Stimulated activated CD4-positive, alpha-beta T cell treated with anti-CD3 and anti-CD28 coated beads, Interleukin-1b, Interleukin-23, amount 100 ng/mL, for 24 hours (primary cell): ENCODE measurements at regions not wholly inside any gene's neighbourhood (a gene's known extent, or its start where the extent isn't known, plus 50 kb on each side); places are given as distances from the start of the nearest gene placed in this dataset.
"Not testable (repeated sequence)": the region's sequence is repeated elsewhere in the genome, so short reads cannot be mapped to it uniquely, and the experiment has no call there.

Experiments used
- DNase-seq, 4 experiments: peaks; one replicate each; pipeline ENCODE4 v3.0.0-alpha.2; 2020; ENCODE audit warnings: low read depth in 4 of 4, low spot score in 1 of 4

DNA sequence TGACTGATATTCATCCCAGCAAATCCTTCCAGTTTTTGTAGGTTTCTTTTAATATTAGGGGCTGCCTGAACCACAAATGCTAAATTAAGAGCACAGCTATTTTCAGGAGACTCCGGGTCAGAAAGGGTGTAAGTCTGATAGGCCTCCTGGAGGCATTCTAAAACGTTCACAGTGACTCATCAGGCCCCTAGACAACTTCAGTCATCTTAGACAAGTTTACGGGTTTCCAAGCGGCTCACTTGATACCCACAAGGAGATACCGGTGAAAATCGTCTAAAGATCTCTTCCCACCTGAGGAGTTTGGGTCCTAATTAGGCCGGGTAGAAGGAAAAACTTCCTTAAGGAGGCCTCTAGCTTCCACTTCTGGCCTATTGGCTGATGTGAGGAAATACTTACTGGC lies 342.7 kb upstream of the USP9Y start:
- no peak for DNase-seq

DNA sequence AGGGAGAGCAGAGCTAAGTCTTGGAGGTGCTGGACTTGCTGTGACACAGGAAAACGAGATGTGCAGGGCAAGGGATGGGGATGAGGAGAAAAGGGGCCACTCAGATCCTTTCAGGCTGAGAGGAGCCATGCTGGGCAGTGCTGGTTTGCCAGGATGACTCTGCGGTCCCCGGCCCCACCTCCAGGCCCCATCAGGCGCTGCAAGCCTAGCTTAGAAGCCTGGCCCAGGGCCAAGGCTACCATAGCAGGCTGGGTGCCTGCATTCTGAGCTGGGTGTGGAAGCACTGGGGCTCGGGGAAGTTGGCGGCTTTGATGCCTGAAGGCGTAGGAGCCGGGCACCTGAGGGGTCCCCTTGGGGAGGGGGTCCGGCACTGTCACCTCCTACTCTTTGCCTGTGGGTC lies 341.2 kb upstream of the USP9Y start:
- DNase-seq: no peak

DNA sequence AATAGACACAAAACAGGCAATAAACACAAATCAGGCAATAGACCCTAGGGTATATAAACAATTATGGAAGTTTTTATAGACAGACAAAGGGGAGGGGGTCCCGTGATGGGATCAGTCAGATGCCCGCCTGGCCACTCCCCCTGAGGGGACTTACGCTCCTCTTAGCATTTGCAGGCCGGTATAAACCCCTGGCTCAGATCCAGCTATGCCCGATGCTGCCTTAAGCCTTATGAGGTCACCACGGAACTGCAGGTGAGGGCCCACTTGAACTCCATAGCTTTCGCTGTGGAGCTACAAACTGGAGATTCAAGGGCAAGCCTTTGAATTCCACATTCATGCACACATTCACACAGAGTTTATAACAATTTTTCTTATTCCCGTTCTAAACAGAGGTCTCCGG lies 340.5 kb upstream of the USP9Y start:
- no peak for DNase-seq

DNA sequence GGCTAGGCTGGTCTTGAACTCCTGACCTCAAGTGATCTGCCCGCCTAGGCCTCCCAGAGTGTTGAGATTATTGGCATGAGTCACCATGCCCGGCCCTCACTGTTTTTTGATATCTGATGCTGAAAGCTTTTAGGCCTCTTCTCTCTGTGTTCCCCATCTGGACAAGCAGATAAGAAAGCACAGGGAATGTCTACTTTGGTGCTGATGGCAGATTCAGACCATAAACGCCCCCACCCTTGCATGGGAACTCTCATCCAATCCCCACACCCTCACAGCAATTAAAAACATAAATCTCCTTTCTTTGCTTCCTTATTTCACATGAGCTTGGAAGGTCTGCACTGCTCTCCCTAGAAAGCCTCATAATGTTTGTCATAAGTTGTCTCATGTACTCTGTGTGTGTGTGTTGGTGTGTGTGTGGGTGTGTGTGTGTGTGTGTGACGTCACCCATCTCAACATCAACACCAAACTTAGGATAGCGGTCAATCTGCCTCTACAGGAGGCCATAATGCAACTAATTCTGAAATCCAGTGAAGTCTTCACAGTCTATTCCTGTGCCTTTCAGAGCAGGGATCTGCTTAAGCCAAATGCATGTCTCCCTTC lies 335.6 kb upstream of the USP9Y start:
- DNase-seq: no peak

DNA sequence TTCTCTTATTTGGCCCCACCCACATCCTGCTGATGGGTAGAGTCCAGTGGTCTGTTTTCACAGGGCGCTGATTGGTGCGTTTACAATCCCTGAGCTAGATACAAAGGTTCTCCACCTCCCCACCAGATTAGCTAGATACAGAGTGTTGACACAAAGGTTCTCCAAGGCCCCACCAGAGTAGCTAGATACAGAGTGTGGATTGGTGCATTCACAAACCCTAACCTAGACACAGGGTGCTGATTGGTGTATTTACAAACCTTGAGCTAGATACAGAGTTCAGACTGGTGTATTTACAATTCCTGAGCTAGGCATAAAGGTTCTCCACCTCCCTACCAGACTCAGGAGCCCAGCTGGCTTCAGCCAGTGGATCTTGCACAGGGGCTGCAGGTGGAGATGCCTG lies 326.4 kb upstream of the USP9Y start:
- not testable (repeated sequence) for DNase-seq

DNA sequence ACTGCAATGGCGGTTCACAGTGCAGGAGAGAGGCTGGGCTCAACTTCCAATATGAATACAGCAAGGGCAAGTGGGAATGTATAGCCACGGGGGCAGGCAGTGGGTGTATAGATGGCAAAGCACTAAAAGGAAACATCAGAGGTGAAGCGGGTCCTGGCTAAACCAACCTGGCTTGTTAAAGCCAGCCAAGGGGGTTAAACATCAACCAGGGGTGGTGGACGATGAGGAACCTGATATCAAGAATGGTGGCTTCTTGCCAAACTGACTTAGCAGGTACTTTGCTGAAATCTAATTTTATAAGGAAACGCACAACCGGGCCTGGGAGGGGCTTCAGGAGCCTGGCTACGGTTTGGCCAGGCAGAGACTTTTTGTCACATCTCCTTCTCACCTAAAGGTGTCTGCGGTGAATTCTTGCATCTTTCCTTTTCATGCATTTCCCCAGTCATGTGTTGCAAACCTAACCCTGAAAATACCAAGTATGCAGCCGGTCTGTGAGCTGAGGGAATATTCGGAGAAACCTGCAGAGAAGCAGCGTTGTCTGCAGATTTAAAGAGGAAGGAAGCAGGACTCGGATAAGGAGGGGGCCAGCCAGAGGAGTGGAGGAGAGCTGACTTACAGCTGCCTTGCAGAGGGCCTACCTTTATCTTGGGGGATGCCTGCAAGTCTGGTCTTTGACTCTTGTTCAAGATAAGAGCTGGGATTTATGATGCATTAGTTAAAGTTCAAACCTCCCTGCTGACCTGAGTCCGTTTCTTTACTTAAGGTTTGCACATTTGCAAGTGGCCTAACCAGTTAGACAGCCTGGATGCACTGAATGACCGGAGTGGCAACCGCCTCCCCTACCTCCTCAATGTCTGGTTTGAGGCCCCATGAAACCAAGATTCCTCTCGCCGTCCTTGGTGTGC lies 309.1 kb upstream of the USP9Y start:
- DNase-seq: not testable (repeated sequence)

DNA sequence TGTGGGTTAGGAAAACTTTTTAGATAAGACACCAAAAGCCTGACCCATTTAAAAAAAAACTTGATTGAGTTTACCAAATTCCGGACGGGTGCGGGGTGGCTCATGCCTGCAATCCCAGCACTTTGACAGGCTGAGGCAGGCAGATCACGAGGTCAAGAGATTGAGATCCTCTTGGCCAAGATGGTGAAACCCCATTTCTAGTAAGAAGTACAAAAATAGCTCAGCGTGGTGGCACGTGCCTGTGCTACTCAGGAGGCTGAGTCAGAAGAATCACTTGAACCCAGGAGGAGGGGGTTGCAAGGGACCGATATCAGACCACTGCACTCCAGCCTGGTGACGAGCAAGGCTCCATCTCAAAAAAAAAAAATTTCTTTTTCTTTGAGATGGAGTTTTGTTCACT lies 307.8 kb upstream of the USP9Y start:
- no peak for DNase-seq

DNA sequence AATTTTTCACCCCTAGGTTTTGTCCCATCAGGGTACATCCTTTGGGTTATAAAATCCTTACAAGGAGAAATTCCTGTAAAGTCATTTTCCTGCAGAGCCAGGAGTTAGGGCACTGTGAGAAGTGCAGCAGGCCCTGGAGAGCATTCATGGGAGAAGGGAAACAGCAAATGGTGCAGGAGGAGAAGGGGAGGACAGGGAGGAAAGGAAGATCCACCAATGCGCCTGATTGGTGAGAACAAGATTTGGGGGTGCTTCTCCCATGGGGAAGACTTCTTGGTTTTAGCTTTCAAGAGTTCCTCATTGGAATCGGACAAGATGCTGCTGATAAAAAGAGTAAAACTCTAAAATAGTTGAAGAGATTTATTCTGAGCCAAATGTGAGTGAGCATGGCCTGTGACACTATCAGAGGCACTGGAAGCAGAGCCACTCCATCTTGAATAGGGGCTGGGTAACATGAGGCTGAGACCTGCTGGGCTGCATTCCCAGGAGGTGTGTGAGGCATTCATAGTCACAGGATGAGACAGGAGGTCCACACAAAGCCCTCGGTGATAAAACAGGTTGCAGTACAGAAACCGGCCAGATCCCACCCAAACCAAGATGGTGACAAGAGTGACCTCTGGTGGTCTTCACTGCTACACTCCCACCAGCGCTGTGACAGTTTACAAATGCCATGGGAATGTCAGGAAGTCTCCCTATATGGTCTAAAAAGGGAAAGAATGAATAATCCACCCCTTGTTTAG lies 305.5 kb upstream of the USP9Y start:
- DNase-seq: not testable (repeated sequence)

DNA sequence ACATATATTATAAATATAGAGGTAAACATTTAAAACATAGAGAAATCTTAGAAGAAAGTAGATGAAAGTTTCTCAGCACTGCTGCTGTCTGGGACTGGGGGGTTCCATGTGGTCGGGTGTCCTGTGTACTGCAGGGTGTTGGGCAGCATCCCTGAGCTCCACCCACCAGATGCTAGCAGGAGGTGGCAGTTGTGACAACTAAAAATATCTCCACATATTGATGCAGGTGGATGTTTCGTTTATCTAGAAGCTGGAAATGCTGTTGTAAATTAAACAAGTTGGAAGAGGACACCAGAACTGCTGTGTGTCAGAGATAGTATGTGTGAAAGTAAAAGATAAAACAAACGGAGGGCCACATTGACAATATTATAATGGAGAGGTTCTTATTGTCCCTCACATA lies 297.1 kb upstream of the USP9Y start:
- no peak for DNase-seq

DNA sequence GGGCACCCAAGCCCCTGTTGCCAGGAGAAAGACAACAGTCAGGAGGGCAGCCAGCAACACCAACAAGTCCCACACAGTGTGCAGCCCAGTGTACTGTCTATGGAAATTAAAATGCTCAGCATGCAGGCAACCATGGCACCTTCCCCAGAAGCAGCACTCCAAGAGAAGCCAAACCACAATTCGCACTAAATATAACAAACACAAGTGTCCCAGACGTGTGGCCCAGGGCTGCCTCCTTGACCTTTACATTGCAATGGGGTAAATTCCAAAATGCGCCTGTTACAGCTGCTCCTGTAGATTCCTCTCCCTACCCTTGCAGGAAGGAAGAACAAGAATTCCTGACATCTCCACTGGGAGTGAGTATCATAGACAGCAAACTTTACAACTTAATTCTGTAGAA lies 292.8 kb upstream of the USP9Y start:
- no peak for DNase-seq

DNA sequence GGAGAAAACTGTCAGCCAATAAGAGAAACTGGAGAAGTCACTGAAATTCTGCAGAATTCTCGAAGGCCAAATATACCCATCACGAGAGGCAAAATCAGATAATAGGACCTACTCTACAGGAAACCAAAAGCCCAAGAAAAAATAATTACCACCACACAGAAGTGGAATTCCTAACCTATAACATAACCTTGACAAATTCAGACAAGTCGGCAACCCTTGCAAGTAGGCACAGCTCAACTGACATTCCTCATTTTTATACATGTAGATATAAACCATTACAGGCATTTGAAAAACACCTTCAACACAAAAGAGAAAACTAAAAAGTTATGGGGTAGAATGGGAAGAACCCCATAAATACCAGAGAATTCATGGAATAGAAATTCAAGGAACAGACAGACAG lies 290.3 kb upstream of the USP9Y start:
- no peak for DNase-seq

DNA sequence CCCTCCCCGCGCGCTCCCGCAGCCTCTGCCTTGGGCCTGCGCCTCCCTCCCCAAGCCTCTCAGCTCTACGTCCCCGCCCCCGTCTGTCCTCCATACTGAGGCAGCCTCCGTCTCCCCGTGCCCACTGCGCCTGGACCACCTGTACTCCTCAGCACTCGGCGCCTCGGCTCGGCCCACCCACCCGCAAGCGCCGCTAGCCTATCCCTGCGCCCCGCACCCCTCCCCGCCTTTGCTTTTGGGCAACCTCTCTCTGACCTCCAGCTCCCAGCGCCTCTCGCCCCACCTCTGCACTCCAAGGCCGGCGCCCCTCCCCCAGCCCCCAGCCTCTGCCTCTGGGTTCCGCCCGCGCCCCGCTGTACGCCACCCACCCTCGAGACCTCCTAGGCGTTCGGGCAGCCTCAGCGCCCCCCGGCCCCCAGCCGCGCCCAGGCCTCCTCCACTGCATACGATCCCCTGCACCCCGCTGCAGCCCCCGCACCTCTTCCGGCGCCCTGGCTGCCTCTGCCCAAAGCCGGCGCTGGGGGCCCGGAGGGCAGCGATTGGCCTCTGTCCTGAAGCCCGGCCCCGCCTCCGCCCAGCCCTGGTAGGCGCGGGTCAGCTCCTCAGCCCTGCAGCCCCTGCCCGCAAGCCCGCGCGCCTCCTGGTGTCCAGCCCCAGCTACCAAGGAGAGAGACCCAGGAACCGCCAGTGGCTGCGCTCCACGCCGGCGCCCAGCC lies 279.8 kb upstream of the USP9Y start:
- DNase-seq: no peak

DNA sequence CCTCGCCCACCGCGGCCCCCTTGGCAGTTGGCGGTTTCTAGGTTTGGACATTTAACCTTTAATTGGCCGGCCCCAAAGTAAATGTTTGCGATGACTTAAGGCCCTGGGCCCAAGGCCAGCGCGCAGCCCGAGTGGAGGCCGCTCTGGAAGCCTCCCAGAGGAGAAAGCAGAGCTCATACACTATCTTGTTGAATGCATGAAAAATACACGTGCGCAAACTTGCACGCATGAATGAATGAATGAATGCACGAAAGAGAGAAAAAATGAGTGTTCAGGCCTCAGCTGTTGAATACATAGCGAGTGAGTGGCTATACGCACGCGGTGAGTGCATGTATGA lies 279.3 kb upstream of the USP9Y start:
- no peak for DNase-seq

DNA sequence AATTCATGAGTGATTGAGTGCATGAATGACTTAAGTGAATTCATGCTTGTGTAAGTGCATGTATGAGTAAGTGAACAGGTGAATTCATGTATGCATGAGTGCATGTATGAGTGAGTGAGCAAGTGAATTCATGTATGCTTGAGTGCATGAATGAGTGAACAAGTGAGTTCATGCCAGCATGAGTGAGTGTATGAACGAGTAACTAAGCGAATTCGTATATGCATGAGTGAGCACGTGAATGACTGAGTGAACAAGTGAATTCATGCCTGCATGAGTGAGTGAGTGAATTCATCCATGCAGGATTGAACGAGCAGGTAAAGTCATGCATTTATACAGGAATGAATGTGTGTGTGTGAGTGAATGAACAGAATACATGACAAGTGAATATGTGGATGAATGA lies 278.5 kb upstream of the USP9Y start:
- DNase-seq: no peak

DNA sequence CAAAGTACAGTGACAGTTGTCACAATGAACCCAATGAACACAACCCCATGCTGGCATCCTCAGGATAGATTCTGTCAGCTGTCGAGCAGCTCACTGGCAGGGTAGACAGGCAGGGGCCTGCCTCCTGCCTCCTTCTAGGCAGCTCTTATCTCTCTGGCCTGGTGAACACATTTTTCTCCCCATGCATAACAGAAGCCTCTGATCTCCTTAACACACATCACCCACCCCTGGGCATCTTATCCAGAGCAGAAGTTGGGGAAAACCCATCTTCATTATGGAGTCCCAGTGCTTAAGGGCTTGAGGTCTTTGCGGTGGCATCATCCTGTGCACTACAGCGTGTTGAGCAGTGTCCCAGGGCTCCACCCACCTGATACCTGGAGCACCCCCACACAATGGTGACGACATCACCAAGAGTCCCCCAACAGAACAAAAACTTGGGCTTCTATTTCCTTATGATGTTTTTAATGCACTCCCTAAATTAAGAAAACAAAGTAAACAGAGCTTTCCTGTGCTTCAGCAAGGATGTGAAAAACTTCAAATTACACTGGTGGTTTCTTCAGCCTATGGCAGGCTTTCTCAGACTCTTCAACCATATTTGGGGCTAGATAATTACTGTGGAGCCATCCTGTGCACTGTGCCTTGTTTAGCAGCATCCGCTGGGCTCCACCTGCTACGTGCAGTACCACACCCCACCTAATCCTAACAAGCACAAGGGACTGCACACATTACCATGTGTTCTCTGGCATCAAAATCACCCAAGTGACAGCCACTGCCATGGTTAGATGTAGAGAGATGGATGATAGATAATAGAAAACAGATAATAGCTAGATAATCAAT lies 277.4 kb upstream of the USP9Y start:
- no peak for DNase-seq

DNA sequence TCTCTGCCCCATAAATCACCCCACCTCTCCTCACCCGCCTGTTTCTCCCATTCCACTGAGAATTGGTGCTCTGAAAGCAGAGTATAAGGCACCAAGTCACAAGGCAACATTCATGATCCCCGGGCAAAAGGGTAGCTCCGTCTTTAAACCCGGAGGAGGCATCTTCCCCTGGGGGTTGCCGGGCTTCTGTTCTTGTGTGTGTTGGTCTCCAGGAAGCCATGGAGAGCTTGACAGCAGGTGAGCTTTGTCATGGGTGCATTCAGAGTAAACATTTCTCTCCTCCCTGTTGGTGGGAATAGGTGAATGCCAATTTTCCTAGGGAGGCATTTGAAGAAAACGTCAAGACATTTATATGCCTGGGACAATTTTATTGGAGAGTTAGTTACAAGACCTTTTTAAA lies 275.5 kb upstream of the USP9Y start:
- no peak for DNase-seq

DNA sequence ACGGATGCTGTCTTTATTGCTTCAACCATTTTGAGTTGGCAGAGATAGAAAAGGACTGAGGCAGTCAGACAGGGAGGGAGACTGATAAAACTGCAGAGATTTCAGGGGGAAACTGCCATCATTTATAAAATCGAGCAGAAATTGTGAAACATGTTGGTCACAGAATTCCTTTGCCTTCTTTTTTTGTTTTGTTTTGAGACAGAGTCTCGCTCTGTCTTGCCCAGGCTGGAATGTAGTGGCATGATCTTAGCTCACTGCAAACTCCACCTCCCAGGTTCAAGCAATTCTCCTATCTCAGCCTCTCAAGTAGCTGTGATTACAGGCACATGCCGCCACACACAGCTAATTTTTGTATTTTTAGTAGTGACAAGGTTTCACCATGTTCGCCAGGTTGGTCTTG lies 273.7 kb upstream of the USP9Y start:
- no peak for DNase-seq

DNA sequence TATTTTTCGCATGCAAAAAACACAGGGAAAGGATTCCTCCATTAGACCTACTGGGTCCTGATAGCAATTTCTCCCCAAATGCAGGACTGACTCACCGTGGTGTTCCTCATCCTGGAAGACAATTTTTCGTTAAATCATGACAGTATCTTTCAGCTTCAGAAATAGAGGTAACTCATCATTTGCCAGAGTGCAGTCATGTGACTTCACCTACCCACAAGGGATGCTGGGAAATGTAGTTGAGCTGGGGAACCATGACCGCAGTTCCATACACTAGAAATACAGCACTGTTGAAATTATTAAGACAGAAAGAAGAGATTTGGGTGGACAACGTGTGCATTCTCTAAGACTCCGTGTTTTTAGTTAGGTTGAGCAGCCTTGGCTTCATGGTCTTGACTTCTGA lies 269.5 kb upstream of the USP9Y start:
- DNase-seq: no peak

DNA sequence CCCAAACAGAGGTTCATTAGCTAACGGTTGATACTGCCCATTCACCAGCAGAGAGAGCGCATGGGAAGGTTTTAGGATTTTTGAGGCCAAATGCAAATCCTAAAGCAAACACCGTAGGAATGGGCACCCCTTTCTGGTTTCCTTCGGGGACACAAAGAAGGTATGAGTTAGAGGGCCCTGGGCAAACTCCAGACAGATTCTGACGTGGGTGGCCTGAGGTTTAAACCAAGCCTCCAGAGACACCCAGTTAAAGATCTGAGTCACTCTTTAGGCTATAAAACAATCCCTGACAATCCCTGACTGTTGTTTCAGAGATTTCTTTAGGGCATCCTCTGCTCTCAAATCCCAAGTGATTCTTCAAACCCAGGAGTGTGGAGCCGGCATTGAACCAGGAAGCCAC lies 262.2 kb upstream of the USP9Y start:
- not testable (repeated sequence) for DNase-seq

DNA sequence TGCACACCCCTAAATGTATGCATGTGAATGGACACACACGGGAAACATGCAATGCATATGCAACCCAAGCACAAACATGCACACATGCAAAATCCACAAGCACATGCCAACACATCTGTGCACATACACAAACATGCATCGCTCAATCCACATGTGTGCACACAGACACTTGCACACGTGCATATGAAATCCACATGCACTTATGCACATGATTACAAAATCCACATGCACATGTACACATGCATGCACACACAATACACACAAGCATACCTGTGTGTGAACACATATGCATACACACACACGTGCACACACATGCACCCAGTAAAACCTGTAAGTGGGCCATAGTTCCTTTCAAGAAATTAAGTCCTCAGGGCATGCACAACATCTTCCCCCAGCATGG lies 256.8 kb upstream of the USP9Y start:
- DNase-seq: no peak
